GM23338 (cell line): ENCODE measurements at regions not wholly inside any gene's neighbourhood (a gene's known extent, or its start where the extent isn't known, plus 50 kb on each side); places are given as distances from the start of the nearest gene placed in this dataset.

Experiments
- EZH2 ChIP-seq: fragments of 200-600 bp; sonication (generic); IDR thresholded peaks from one replicate; pipeline ENCODE4 v1.8.0; 2017; ENCODE audit warnings: antibody characterized with exemption, mild to moderate bottlenecking, low read depth; ENCODE audit not compliant: unreplicated experiment
- TF ChIP-seq, protein P1 (sequence below), 2 experiments: fragments of 200-600 bp in 1 of 2; sonication (generic) in 1 of 2; conservative IDR thresholded peaks; 2 replicates each; pipeline versions ENCODE4 v1.5.1 to v1.6.1; 2016 to 2017; ENCODE audit warnings: antibody characterized with exemption in 2 of 2, low read depth in 2 of 2, mild to moderate bottlenecking in 2 of 2, moderate library complexity in 1 of 2

DNA sequence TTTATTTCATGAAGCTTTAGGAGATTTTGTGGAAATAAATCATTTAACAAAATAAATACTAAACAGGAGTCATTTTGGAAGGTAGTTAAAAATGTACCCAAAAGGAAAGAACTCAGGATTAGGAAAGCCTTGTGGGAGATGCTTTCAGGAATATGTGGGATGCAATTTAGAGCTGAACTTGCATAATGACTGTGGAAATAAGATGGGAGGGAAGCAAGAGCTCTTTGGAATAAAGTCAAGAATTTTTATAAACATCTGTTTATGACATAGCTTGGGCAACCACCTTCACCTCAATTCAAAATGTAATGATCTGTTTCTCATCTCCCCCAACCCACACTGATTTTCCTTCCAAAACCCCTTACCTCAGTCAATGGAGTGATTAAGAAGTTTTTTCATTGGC is 623.8 kb downstream of the FAT4 start:
- TF ChIP-seq, protein P1, sequence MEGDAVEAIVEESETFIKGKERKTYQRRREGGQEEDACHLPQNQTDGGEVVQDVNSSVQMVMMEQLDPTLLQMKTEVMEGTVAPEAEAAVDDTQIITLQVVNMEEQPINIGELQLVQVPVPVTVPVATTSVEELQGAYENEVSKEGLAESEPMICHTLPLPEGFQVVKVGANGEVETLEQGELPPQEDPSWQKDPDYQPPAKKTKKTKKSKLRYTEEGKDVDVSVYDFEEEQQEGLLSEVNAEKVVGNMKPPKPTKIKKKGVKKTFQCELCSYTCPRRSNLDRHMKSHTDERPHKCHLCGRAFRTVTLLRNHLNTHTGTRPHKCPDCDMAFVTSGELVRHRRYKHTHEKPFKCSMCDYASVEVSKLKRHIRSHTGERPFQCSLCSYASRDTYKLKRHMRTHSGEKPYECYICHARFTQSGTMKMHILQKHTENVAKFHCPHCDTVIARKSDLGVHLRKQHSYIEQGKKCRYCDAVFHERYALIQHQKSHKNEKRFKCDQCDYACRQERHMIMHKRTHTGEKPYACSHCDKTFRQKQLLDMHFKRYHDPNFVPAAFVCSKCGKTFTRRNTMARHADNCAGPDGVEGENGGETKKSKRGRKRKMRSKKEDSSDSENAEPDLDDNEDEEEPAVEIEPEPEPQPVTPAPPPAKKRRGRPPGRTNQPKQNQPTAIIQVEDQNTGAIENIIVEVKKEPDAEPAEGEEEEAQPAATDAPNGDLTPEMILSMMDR (conservative IDR thresholded peaks at IDR 0.05; ENCODE audit: low read depth in 2 of 2) = no peak
- TF ChIP-seq EZH2 = no peak
